Lung (tissue), 11 donors: ENCODE measurements at regions not wholly inside any gene's neighbourhood (a gene's known extent, or its start where the extent isn't known, plus 50 kb on each side); places are given as distances from the start of the nearest gene placed in this dataset.

Source experiments
- ATAC-seq: fragments of 200-7000 bp; cut with Tn5 transposase; one replicate; pipeline ENCODE4 v1.9.1; 2020; ENCODE audit warnings: moderate number of reproducible peaks; ENCODE audit not compliant: insufficient read depth, low FRiP score
- DNase-seq, 3 donors: peaks; one replicate each; pipeline ENCODE4 v3.0.0-alpha.2; 2013 to 2017
- H3K27ac ChIP-seq, 2 donors: one replicate each; pipeline ENCODE4 v1.5.1; 2013; ENCODE audit warnings: mild to moderate bottlenecking in 2 of 2, moderate library complexity in 2 of 2, control low read depth in 1 of 2, inconsistent platforms in 1 of 2, low read depth in 1 of 2, low read length in 1 of 2
- H3K27me3 ChIP-seq, 3 donors: one replicate each; pipeline ENCODE4 v1.5.1; 2013; ENCODE audit warnings: low read length in 2 of 3; ENCODE audit not compliant: control insufficient read depth in 3 of 3, insufficient read depth in 3 of 3
- H3K36me3 ChIP-seq, 4 donors: one replicate each; pipeline ENCODE4 v1.5.1; 2013; ENCODE audit warnings: low read length in 4 of 4, mild to moderate bottlenecking in 1 of 4, moderate library complexity in 1 of 4; ENCODE audit not compliant: control insufficient read depth in 4 of 4, insufficient read depth in 4 of 4
- H3K4me1 ChIP-seq, 5 donors: one replicate each; pipeline ENCODE4 v1.5.1; 2013; ENCODE audit warnings: low read length in 5 of 5, mild to moderate bottlenecking in 2 of 5, moderate library complexity in 1 of 5; ENCODE audit not compliant: control insufficient read depth in 5 of 5, insufficient read depth in 5 of 5
- H3K4me3 ChIP-seq: one replicate; pipeline ENCODE4 v1.5.1; 2013; ENCODE audit warnings: mild to moderate bottlenecking, control low read depth, moderate library complexity
- H3K9ac ChIP-seq, 2 donors: one replicate each; pipeline ENCODE4 v1.5.1; 2013; ENCODE audit warnings: low read length in 2 of 2, control low read depth in 1 of 2; ENCODE audit not compliant: insufficient read depth in 1 of 2
- H3K9me3 ChIP-seq, 4 donors: one replicate each; pipeline ENCODE4 v1.5.1; 2013; ENCODE audit warnings: low read length in 3 of 4, mild to moderate bottlenecking in 1 of 4, moderate library complexity in 1 of 4; ENCODE audit not compliant: control insufficient read depth in 4 of 4, insufficient read depth in 3 of 4
- CTCF ChIP-seq: IDR thresholded peaks from 2 replicates; pipeline ENCODE4 v1.5.1; 2012; ENCODE audit warnings: mild to moderate bottlenecking; ENCODE audit errors: control extremely low read depth, extremely low read depth
- WGBS, 2 donors: extraction: QIAGEN DNeasy Blood & Tissue Kit; methylation state at CpG; one replicate each; pipeline ENCODE4 v1.1.7; 2013; 5-methylcytosine and 5-hydroxymethylcytosine counted together
- donor health status: control.
- donor health status: control.
- donor health status: Bipolar disorder and iron deficiency.
- donor health status: healthy.
- donor health status: DM: yes; HTN: yes; CAD: no.

DNA sequence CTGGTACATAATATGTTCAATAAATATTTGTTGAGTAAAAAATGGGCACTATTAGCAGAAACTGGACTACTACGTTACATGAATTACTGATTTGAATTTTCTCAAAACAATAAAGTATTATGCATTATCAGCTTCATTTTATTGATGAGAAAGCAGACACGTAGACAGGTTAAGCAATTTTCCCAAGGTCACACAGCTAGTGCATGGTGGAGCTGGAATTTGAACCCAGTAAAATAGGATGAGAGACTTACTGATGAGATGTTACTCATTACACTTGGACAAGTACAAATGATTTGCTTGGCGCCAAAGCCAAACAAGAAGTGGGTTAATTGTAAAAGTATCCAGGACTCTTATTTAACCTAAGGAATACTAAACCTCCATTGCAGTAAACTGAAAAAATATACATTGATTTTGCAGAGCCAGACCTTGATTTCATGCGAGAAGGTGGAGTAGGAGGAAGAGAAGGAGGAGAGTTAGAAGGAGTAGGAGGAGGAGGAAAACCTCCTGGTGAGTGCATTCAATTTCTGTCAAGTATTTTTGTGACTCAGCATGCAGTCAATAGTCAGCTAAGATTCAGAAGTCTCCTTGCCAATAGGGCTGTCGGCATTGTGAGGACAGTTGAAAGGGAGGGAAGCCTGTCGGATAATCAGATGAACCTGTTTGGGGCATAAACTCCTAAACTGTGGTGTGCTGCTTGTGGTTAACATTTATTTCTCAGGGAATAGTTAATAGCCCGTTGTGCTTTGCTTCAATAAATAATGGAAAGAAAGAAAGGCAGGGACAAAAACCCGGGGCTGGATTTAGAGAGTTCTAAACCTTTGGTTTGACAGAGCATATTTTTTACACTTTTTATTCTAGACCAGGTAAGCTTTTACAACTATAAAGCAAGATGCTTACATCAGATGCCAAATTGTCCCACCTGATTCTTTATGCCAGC lies 77.0 kb upstream of the TACR1 start:
- Histone ChIP-seq H3K27me3 (no peaks in the 10 kb centered on the region), H3K9ac (no peak overlapping the region), H3K4me3 (no peak overlapping the region), H3K36me3 (no peaks in the 10 kb centered on the region), H3K27ac (no peak overlapping the region), H3K4me1 (peaks cover 0 to 4% (median 0%) of the 10 kb centered on the region in 5 donors), H3K9me3 (peaks cover 0 to 6% (median 0%) of the 10 kb centered on the region in 4 donors)
- ATAC-seq (no peak), DNase-seq (no peak)
- TF ChIP-seq CTCF = no peak
- WGBS, 2 donors = 75 to 77% methylated on average over 8 of the region's 8 CpGs

- no peak for ATAC-seq
- Histone ChIP-seq H3K9me3 (peaks cover 0 to 6% (median 0%) of the 10 kb centered on the region in 4 donors), H3K27ac (no peak overlapping the region), H3K4me3 (no peak overlapping the region), H3K27me3 (no peaks in the 10 kb centered on the region), H3K4me1 (peaks cover 0 to 4% (median 0%) of the 10 kb centered on the region in 5 donors), H3K9ac (no peak overlapping the region), H3K36me3 (no peaks in the 10 kb centered on the region)
- TF ChIP-seq CTCF = no peak
- WGBS, 2 donors = 83 to 97% methylated on average over 1 of the region's 1 CpG
- no peak for DNase-seq
Measured at GRCh38 chr2:75274936-75275335, 75.6 kb upstream of the TACR1 start.

- no peak for TF ChIP-seq CTCF
- Histone ChIP-seq H3K9me3 (peaks cover 0 to 5% (median 2%) of the 10 kb centered on the region in 4 donors), H3K27me3 (no peaks in the 10 kb centered on the region), H3K4me3 (no peak overlapping the region), H3K36me3 (no peaks in the 10 kb centered on the region), H3K4me1 (no peaks in the 10 kb centered on the region), H3K27ac (no peak overlapping the region), H3K9ac (no peak overlapping the region)
- 76 to 86% methylated on average over 4 of the region's 4 CpGs for WGBS, 2 donors
- DNase-seq (peak in 2 of 3 donors; percentile 24 to 41), ATAC-seq (no peak)
Measured at GRCh38 chr2:75268112-75268511, 68.8 kb upstream of the TACR1 start.
